Naive thymus-derived CD4-positive, alpha-beta T cell (primary cell): ENCODE measurements at regions not wholly inside any gene's neighbourhood (a gene's known extent, or its start where the extent isn't known, plus 50 kb on each side); places are given as distances from the start of the nearest gene placed in this dataset.
"Not testable (repeated sequence)": the region's sequence is repeated elsewhere in the genome, so short reads cannot be mapped to it uniquely, and the experiment has no call there.

Experiments used
- ATAC-seq: fragments of 150-1000 bp; cut with Tn5 transposase; 2 replicates; pipeline ENCODE4 v1.10.0; 2021; ENCODE audit warnings: mild to moderate bottlenecking, moderate library complexity
- CTCF ChIA-PET: fragments of 350-600 bp; sonication (Branson Sonifier 250); formaldehyde crosslinking; loops from one replicate; lab custom pipeline; 2021; ENCODE audit warnings: antibody characterized with exemption; lab: Charles Lee
- POLR2A ChIA-PET: fragments of 350-600 bp; sonication (Branson Sonifier 250); formaldehyde crosslinking; loops from one replicate; lab custom pipeline; 2021; ENCODE audit warnings: antibody characterized with exemption, inconsistent platforms; lab: Charles Lee
- DNase-seq, 9 donors: peaks; one replicate each; pipeline versions ENCODE4 v3.0.0 to v3.0.0-alpha.2; 2020 to 2022; ENCODE audit warnings: mixed read lengths in 1 of 9
- H3K27ac ChIP-seq: one replicate; pipeline ENCODE4 v1.7.0; 2013; ENCODE audit warnings: mild to moderate bottlenecking, low read depth, low read length, moderate library complexity
- H3K27me3 ChIP-seq, 2 donors: one replicate each; pipeline ENCODE4 v1.7.0; 2013; ENCODE audit warnings: low read length in 2 of 2, mild to moderate bottlenecking in 2 of 2, moderate library complexity in 2 of 2; ENCODE audit not compliant: control insufficient read depth in 2 of 2, insufficient read depth in 2 of 2
- H3K36me3 ChIP-seq, 3 experiments: 1 replicate in 2 of 3; 2 replicates in 1 of 3; pipeline ENCODE4 v1.7.0; 2013; ENCODE audit warnings: low read length in 3 of 3, mild to moderate bottlenecking in 3 of 3, moderate library complexity in 1 of 3; ENCODE audit not compliant: insufficient read depth in 3 of 3, control insufficient read depth in 2 of 3
- H3K4me1 ChIP-seq, 2 donors: one replicate each; pipeline ENCODE4 v1.7.0; 2013; ENCODE audit warnings: low read length in 2 of 2, mild to moderate bottlenecking in 2 of 2, moderate library complexity in 1 of 2; ENCODE audit not compliant: control insufficient read depth in 2 of 2, insufficient read depth in 2 of 2
- H3K4me3 ChIP-seq: 2 replicates; pipeline ENCODE4 v1.7.0; 2013; ENCODE audit warnings: mild to moderate bottlenecking, low read length
- H3K9me3 ChIP-seq, 3 experiments: 1 replicate in 2 of 3; 2 replicates in 1 of 3; pipeline ENCODE4 v1.7.0; 2013; ENCODE audit warnings: low read length in 3 of 3; ENCODE audit not compliant: control insufficient read depth in 2 of 3
- H3K27ac Mint-ChIP-seq, 9 donors: one replicate each; pipeline ENCODE4 v1.8.0; 2020 to 2022; ENCODE audit warnings: mixed read lengths in 9 of 9, mild to moderate bottlenecking in 8 of 9, moderate library complexity in 5 of 9, inconsistent platforms in 2 of 9
- H3K27me3 Mint-ChIP-seq, 5 donors: one replicate each; pipeline ENCODE4 v1.8.0; 2021 to 2022; ENCODE audit warnings: mixed read lengths in 5 of 5, mild to moderate bottlenecking in 1 of 5
- H3K36me3 Mint-ChIP-seq, 5 donors: one replicate each; pipeline ENCODE4 v1.8.0; 2020 to 2022; ENCODE audit warnings: mixed read lengths in 5 of 5, mild to moderate bottlenecking in 3 of 5, inconsistent platforms in 1 of 5
- H3K4me1 Mint-ChIP-seq, 7 donors: one replicate each; pipeline ENCODE4 v1.8.0; 2020 to 2022; ENCODE audit warnings: mixed read lengths in 7 of 7, mild to moderate bottlenecking in 3 of 7, inconsistent platforms in 1 of 7
- H3K4me3 Mint-ChIP-seq, 10 donors: one replicate each; pipeline ENCODE4 v1.8.0; 2020 to 2022; ENCODE audit warnings: mild to moderate bottlenecking in 10 of 10, mixed read lengths in 10 of 10, moderate library complexity in 6 of 10, inconsistent platforms in 2 of 10
- H3K9me3 Mint-ChIP-seq, 11 donors: one replicate each; pipeline ENCODE4 v1.8.0; 2020 to 2022; ENCODE audit warnings: mixed read lengths in 11 of 11, mild to moderate bottlenecking in 4 of 11, inconsistent platforms in 1 of 11, moderate library complexity in 1 of 11
- intact Hi-C, 2 donors: fragments of 100-400 bp; cut with micrococcal nuclease; formaldehyde crosslinking; loops; one replicate each; pipeline ENCODE4 v1.15.1; 2023

DNA sequence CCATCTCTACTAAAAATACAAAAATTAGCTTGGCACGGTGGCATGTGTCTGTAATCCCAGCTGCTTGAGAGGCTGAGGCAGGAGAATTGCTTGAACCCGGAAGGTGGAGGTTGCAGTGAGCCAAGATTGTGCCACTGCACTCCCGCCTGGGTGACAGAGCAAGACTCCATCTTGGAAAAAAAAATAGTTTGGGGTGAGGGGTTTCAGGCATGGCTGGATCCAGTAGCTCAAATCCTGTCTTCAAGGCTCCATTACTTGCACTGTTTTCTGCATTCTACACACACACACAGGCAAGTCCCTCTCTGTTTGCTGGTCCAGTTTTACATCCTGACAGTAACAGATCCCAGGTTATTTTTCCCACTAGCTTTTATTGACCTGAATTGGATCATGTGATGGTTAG, 387.5 kb downstream of the PREX1 start:
- Mint-ChIP-seq H3K36me3 (peaks cover 0 to 13% (median 0%) of the 10 kb centered on the region in 5 donors), H3K9me3 (peaks cover 7 to 37% (median 13%) of the 10 kb centered on the region in 11 donors), H3K27me3 (peaks cover 0 to 36% (median 30%) of the 10 kb centered on the region in 5 donors)
- H3K27ac Mint-ChIP-seq, H3K36me3 ChIP-seq, H3K4me3 Mint-ChIP-seq, CTCF ChIA-PET, H3K27me3 ChIP-seq, ATAC-seq, intact Hi-C loops, H3K27ac ChIP-seq, H3K4me3 ChIP-seq, H3K4me1 ChIP-seq, POLR2A ChIA-PET, H3K4me1 Mint-ChIP-seq, DNase-seq: not testable (repeated sequence)
- H3K9me3 ChIP-seq, result peaks cover 0 to 11% (median 0%) of the 10 kb centered on the region in 3 experiments

DNA sequence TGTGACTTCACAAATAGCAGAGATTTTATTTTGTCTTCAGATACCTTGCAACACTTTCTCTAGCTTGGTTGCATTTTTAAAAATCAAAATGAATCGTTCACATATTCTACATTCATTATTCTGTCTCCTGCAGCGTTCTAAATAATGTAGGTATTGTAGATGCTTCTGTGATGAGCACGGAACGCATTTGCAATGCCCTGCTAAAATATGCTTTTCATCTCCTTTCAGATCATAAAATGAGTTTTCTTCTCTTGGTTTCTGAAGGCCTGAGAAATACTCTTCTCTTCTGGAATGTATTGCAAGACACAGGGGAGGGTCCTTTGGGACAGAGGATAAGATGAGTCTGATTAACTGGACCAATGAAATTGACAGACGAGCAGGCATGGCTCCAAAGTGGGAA, 390.7 kb downstream of the PREX1 start:
- H3K36me3 Mint-ChIP-seq, result peaks cover 0 to 5% (median 0%) of the 10 kb centered on the region in 5 donors
- ChIA-PET POLR2A (no interaction called here), CTCF (interaction anchor here (0.7 kb wide), 1 partner anchor 34 kb away, joined by 3 read pairs; no protein-coding TSS in a partner anchor)
- no peak overlapping the region for H3K27ac ChIP-seq
- no peaks in the 10 kb centered on the region for H3K36me3 ChIP-seq
- H3K4me1 ChIP-seq, result no peaks in the 10 kb centered on the region
- no peak overlapping the region for H3K27ac Mint-ChIP-seq
- no peak overlapping the region for H3K4me3 Mint-ChIP-seq
- peaks cover 0 to 36% (median 25%) of the 10 kb centered on the region in 5 donors for H3K27me3 Mint-ChIP-seq
- ATAC-seq, result no peak
- DNase-seq, result no peak
- intact Hi-C loops, result no loop called here
- peaks cover 0 to 8% (median 0%) of the 10 kb centered on the region in 7 donors for H3K4me1 Mint-ChIP-seq
- H3K9me3 ChIP-seq, result no peaks in the 10 kb centered on the region
- no peak overlapping the region for H3K4me3 ChIP-seq
- no peaks in the 10 kb centered on the region for H3K27me3 ChIP-seq
- peaks cover 0 to 23% (median 6%) of the 10 kb centered on the region in 11 donors for H3K9me3 Mint-ChIP-seq

GRCh38 chr20:48436609-48437008, 391.2 kb downstream of the PREX1 start:
- ATAC-seq, H3K9me3 ChIP-seq, H3K27me3 ChIP-seq, H3K27ac ChIP-seq, H3K4me3 Mint-ChIP-seq, H3K4me1 ChIP-seq, H3K27ac Mint-ChIP-seq, intact Hi-C loops, POLR2A ChIA-PET, H3K36me3 Mint-ChIP-seq, DNase-seq, CTCF ChIA-PET, H3K36me3 ChIP-seq, H3K4me3 ChIP-seq: not testable (repeated sequence)
- Mint-ChIP-seq H3K9me3 (peaks cover 0 to 24% (median 8%) of the 10 kb centered on the region in 11 donors), H3K27me3 (peaks cover 0 to 33% (median 24%) of the 10 kb centered on the region in 5 donors), H3K4me1 (peaks cover under 1 to 13% (median 5%) of the 10 kb centered on the region in 7 donors)

DNA sequence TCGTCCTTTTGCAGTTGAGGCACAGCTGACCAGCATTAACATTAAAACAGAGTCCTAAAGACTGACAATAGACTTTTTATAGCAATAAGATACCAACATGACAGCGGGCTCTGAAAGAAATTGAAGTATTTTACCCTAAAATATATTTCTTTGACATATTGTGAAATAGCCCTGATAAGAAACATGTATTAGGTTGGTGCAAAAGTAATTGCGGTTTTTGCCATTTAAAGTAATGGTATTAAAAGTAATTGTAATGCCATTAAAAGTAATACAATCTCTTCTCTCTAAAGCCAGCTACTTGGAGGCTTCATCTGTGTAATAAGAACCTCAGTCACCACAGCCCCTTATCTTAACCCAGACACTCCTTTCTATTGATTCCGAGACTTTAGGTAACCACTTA, 394.6 kb downstream of the PREX1 start:
- CTCF ChIA-PET, result no interaction called here
- Histone ChIP-seq H3K9me3 (peaks cover 0 to 3% (median 0%) of the 10 kb centered on the region in 3 experiments), H3K4me3 (no peak overlapping the region), H3K27me3 (no peaks in the 10 kb centered on the region), H3K36me3 (no peaks in the 10 kb centered on the region), H3K27ac (no peak overlapping the region), H3K4me1 (peaks cover 0 to 5% of the 10 kb centered on the region in 2 donors)
- DNase-seq (no peak), ATAC-seq (no peak)
- peaks cover 0 to 5% (median 0%) of the 10 kb centered on the region in 5 donors for H3K36me3 Mint-ChIP-seq
- intact Hi-C loops, result no loop called here
- H3K4me3 Mint-ChIP-seq, result peak overlapping the region in 1 of 10 donors; percentile 8
- POLR2A ChIA-PET, result no interaction called here
- H3K9me3 Mint-ChIP-seq, result peaks cover 0 to 19% (median 11%) of the 10 kb centered on the region in 11 donors
- H3K4me1 Mint-ChIP-seq, result peaks cover 5 to 22% (median 13%) of the 10 kb centered on the region in 7 donors
- H3K27me3 Mint-ChIP-seq, result peaks cover 0 to 12% (median 3%) of the 10 kb centered on the region in 5 donors
- no peak overlapping the region for H3K27ac Mint-ChIP-seq

DNA sequence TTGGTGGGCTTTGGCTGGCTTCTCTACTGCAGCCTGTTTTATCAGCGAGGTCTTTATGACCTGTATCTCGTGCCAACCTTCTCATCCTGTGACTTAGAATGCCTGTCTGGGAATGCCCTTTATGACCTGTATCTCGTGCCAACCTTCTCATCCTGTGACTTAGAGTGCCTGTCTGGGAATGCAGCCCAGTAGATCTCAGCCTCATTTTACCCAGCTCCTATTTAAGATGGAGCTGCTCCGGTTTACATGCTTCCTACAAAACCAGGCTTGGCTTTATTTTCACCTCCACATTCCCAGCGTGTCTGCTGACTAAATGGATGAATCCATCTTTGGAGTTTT, 395.3 kb downstream of the PREX1 start:
- intact Hi-C loops, result no loop called here
- peaks cover 0 to 5% (median 0%) of the 10 kb centered on the region in 5 donors for H3K36me3 Mint-ChIP-seq
- Histone ChIP-seq H3K4me1 (peaks cover 0 to 5% of the 10 kb centered on the region in 2 donors), H3K27ac (no peak overlapping the region), H3K27me3 (no peaks in the 10 kb centered on the region), H3K36me3 (no peaks in the 10 kb centered on the region), H3K9me3 (peaks cover 0 to 3% (median 0%) of the 10 kb centered on the region in 3 experiments), H3K4me3 (no peak overlapping the region)
- DNase-seq (no peak), ATAC-seq (no peak)
- no peak overlapping the region for H3K4me3 Mint-ChIP-seq
- peaks cover 0 to 9% (median 0%) of the 10 kb centered on the region in 5 donors for H3K27me3 Mint-ChIP-seq
- H3K4me1 Mint-ChIP-seq, result peaks cover 5 to 22% (median 13%) of the 10 kb centered on the region in 7 donors
- CTCF ChIA-PET, result no interaction called here
- H3K27ac Mint-ChIP-seq, result peak overlapping the region in 1 of 9 donors; percentile 17
- POLR2A ChIA-PET, result no interaction called here
- peaks cover 0 to 19% (median 10%) of the 10 kb centered on the region in 11 donors for H3K9me3 Mint-ChIP-seq

DNA sequence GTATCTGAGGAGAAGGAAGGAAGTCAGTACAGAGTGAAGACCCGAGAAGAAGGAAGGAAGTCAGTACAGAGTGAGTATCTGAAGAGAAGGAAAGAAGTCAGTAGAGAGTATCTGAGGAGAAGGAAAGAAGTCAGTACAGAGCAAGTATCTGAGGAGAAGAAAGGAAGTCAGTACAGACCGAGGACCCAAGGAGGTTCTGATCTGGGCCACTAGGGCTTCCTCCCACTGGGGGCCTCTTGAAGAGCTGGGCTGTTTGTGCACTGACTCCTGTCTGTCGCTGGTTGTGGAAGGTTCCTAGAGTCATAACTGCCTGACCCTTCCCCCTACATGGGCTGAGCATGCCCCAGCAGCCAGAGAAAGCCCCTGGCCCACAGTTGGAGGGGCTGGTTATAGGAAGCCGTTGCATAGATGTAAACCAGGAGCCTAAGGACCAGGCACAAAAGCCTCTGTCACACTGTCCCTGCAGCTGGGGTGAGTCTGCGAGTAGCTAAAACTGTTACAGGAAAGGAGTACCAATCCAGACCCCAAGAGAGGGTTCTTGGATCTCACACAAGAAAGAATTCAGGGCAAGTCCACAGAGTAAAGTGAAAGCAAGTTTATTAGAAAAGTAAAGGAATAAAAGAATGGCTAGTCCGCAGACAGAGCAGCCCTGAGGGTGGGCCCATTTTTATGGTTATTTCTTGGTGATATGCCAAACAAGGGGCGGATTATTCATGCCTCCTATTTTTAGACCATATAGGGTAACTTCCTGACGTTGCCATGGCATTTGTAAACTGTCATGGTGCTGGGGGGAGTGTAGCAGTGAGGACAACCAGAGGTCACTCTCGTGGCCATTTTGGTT, 395.9 kb downstream of the PREX1 start:
- ChIA-PET CTCF (no interaction called here), POLR2A (no interaction called here)
- Mint-ChIP-seq H3K27me3 (peaks cover 0 to 7% (median 0%) of the 10 kb centered on the region in 5 donors), H3K4me3 (peak overlapping the region in 4 of 10 donors; percentile 7 to 51 (median 38)), H3K27ac (peak overlapping the region in 4 of 9 donors; percentile 51 to 82 (median 72)), H3K36me3 (peaks cover 0 to 5% (median 0%) of the 10 kb centered on the region in 5 donors), H3K9me3 (peaks cover 0 to 19% (median 10%) of the 10 kb centered on the region in 11 donors), H3K4me1 (peaks cover 5 to 22% (median 13%) of the 10 kb centered on the region in 7 donors)
- ATAC-seq (no peak), DNase-seq (no peak)
- no peak overlapping the region for H3K4me3 ChIP-seq
- no peaks in the 10 kb centered on the region for H3K36me3 ChIP-seq
- peaks cover 0 to 5% of the 10 kb centered on the region in 2 donors for H3K4me1 ChIP-seq
- intact Hi-C loops, result no loop called here
- peaks cover 0 to 3% (median 0%) of the 10 kb centered on the region in 3 experiments for H3K9me3 ChIP-seq
- H3K27me3 ChIP-seq, result no peaks in the 10 kb centered on the region
- H3K27ac ChIP-seq, result no peak overlapping the region
